ENCODE measurements at regions not wholly inside any gene's neighbourhood (a gene's known extent, or its start where the extent isn't known, plus 50 kb on each side); places are given as distances from the start of the nearest gene placed in this dataset.

DNA sequence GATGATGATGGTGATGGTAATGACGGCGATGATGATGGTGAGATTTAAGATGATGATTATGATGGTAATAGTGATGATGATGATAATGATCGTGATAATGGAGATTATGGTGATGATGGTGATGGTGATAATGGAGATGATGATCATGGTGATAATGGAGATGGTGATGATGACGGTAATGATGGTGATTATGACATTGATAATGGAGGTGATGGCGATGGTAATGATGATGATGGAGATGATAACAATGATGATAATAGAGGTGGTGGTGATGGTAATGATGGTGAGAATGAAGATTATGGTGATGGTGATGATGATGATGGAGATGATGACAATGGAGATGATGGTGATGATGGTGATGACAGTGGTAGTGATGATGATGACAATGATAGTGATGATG, 69.7 kb downstream of the MED10 start:
- Histone ChIP-seq H3K4me3 (ENCODE audit: low read length) (no peak overlapping the region), H3K4me1 (ENCODE audit: control insufficient read depth in 2 of 2, insufficient read depth in 2 of 2, low read length in 2 of 2) (no peaks in the 10 kb centered on the region), H3K27me3 (ENCODE audit: control insufficient read depth in 2 of 2, insufficient read depth in 2 of 2, low read length in 2 of 2) (no peaks in the 10 kb centered on the region), H3K27ac (ENCODE audit: low read depth, low read length) (no peak overlapping the region), H3K36me3 (ENCODE audit: control insufficient read depth in 2 of 3, insufficient read depth in 3 of 3, low read length in 3 of 3) (no peaks in the 10 kb centered on the region), H3K9me3 (ENCODE audit: control insufficient read depth in 2 of 3, low read length in 3 of 3) (no peaks in the 10 kb centered on the region)
- Mint-ChIP-seq H3K27ac (no peak overlapping the region), H3K9me3 (peaks cover 0 to under 1% (median 0%) of the 10 kb centered on the region in 11 donors), H3K27me3 (peaks cover 0 to 10% (median 3%) of the 10 kb centered on the region in 5 donors), H3K4me3 (no peak overlapping the region), H3K36me3 (no peaks in the 10 kb centered on the region), H3K4me1 (peaks cover 0 to under 1% (median 0%) of the 10 kb centered on the region in 7 donors)
- no peak for DNase-seq
- no peak for ATAC-seq
- intact Hi-C loops (cut with micrococcal nuclease), result no loop called here
- CTCF ChIA-PET, result no interaction called here
- POLR2A ChIA-PET, result no interaction called here

DNA sequence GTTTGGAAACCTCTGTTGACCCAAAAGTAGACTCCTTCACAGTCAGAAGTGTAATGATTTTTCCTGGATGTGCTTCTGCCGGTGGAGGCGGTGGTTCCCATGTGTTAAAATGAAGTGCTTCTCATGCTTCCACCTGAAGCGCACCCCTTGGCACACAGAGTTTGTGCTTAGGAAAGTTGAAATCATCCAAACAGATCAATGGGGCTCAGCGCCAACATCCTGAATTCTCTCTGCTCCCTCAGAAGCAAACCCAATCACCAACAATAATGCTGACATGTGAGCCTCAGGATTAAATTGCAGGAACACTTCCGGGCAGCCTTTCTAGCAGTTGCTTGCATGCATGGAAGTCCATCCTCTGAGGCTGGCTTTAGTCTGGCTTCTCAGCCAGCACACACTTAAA, 71.0 kb downstream of the MED10 start:
- POLR2A ChIA-PET, result no interaction called here
- Mint-ChIP-seq H3K9me3 (no peaks in the 10 kb centered on the region), H3K27me3 (peaks cover 3 to 20% (median 7%) of the 10 kb centered on the region in 5 donors), H3K27ac (no peak overlapping the region), H3K4me3 (no peak overlapping the region), H3K4me1 (no peaks in the 10 kb centered on the region), H3K36me3 (no peaks in the 10 kb centered on the region)
- H3K9me3 ChIP-seq (ENCODE audit: control insufficient read depth in 2 of 3, low read length in 3 of 3), result no peaks in the 10 kb centered on the region
- H3K4me3 ChIP-seq (ENCODE audit: low read length), result no peak overlapping the region
- ATAC-seq (no peak), DNase-seq (no peak)
- H3K27ac ChIP-seq (ENCODE audit: low read depth, low read length), result no peak overlapping the region
- H3K27me3 ChIP-seq (ENCODE audit: control insufficient read depth in 2 of 2, insufficient read depth in 2 of 2, low read length in 2 of 2), result no peaks in the 10 kb centered on the region
- CTCF ChIA-PET, result interaction anchor here (0.7 kb wide), 1 partner anchor 46 kb away, joined by 3 read pairs; no protein-coding TSS in a partner anchor
- no peaks in the 10 kb centered on the region for H3K4me1 ChIP-seq (ENCODE audit: control insufficient read depth in 2 of 2, insufficient read depth in 2 of 2, low read length in 2 of 2)
- no peaks in the 10 kb centered on the region for H3K36me3 ChIP-seq (ENCODE audit: control insufficient read depth in 2 of 3, insufficient read depth in 3 of 3, low read length in 3 of 3)
- intact Hi-C loops (cut with micrococcal nuclease), result no loop called here

DNA sequence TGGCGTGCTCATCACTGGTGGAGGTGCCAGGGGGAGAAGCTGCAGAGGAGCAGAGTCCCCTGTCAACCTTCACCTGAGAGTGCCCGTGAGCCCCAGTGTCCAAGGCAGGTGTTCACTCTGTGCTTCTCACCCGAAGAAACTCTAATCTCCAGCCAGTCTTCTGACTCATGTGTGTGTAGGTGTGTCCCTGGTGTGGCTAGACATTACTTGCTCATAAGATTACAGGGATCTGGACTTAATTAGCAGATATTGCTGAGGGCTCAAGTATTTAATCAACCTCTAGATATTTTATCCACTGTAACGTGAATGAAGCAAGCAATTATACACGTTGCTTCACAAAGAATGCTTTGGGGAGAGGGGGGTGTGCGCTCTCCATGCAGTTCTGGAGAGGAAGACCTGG, 72.5 kb downstream of the MED10 start:
- no peak overlapping the region for H3K4me3 Mint-ChIP-seq
- POLR2A ChIA-PET, result no interaction called here
- H3K36me3 Mint-ChIP-seq, result no peaks in the 10 kb centered on the region

DNA sequence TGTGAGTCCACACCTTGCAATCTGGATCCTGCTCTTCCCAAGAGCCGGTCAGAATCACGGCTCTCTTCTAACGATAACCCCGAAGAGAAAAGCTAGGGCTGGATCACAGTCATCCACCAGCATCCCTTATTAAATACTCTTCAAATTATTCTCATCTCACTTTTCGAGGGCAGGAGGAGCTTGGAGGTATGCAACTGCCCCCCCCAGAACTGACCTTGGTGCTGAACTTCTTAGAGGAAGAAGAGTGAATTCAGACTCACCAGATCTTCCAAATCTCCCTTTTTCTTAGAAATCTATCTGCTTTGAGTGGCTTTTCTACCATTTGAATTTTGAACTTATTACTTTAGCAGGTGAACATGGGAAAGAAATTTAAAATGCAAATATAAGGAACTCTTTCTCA, 75.7 kb downstream of the MED10 start:
- H3K9me3 Mint-ChIP-seq, result no peaks in the 10 kb centered on the region
- ATAC-seq (no peak), DNase-seq (no peak)
- Histone ChIP-seq H3K9me3 (ENCODE audit: control insufficient read depth in 2 of 3, low read length in 3 of 3) (no peaks in the 10 kb centered on the region), H3K27me3 (ENCODE audit: control insufficient read depth in 2 of 2, insufficient read depth in 2 of 2, low read length in 2 of 2) (peaks cover 0 to 4% of the 10 kb centered on the region in 2 donors), H3K4me3 (ENCODE audit: low read length) (no peak overlapping the region), H3K4me1 (ENCODE audit: control insufficient read depth in 2 of 2, insufficient read depth in 2 of 2, low read length in 2 of 2) (no peaks in the 10 kb centered on the region), H3K27ac (ENCODE audit: low read depth, low read length) (no peak overlapping the region), H3K36me3 (ENCODE audit: control insufficient read depth in 2 of 3, insufficient read depth in 3 of 3, low read length in 3 of 3) (no peaks in the 10 kb centered on the region)
- no peak overlapping the region for H3K27ac Mint-ChIP-seq
- H3K36me3 Mint-ChIP-seq, result no peaks in the 10 kb centered on the region
- H3K4me3 Mint-ChIP-seq, result no peak overlapping the region
- H3K4me1 Mint-ChIP-seq, result no peaks in the 10 kb centered on the region
- CTCF ChIA-PET, result interaction anchor here (0.6 kb wide), 1 partner anchor 35 kb away, joined by 3 read pairs; no protein-coding TSS in a partner anchor
- intact Hi-C loops (cut with micrococcal nuclease), result no loop called here
- POLR2A ChIA-PET, result no interaction called here
- peaks cover 6 to 20% (median 17%) of the 10 kb centered on the region in 5 donors for H3K27me3 Mint-ChIP-seq

More for the DNA sequence above, 72.5 kb downstream of the MED10 start:
- ATAC-seq (no peak), DNase-seq (no peak)
- Histone ChIP-seq H3K4me3 (ENCODE audit: low read length) (no peak overlapping the region), H3K4me1 (ENCODE audit: control insufficient read depth in 2 of 2, insufficient read depth in 2 of 2, low read length in 2 of 2) (no peaks in the 10 kb centered on the region), H3K27ac (ENCODE audit: low read depth, low read length) (no peak overlapping the region), H3K36me3 (ENCODE audit: control insufficient read depth in 2 of 3, insufficient read depth in 3 of 3, low read length in 3 of 3) (no peaks in the 10 kb centered on the region), H3K27me3 (ENCODE audit: control insufficient read depth in 2 of 2, insufficient read depth in 2 of 2, low read length in 2 of 2) (peaks cover 0 to 4% of the 10 kb centered on the region in 2 donors), H3K9me3 (ENCODE audit: control insufficient read depth in 2 of 3, low read length in 3 of 3) (no peaks in the 10 kb centered on the region)
- Mint-ChIP-seq H3K27ac (no peak overlapping the region), H3K27me3 (peaks cover 6 to 20% (median 17%) of the 10 kb centered on the region in 5 donors), H3K9me3 (no peaks in the 10 kb centered on the region), H3K4me1 (no peaks in the 10 kb centered on the region)
- intact Hi-C loops (cut with micrococcal nuclease), result no loop called here
- CTCF ChIA-PET, result no interaction called here

DNA sequence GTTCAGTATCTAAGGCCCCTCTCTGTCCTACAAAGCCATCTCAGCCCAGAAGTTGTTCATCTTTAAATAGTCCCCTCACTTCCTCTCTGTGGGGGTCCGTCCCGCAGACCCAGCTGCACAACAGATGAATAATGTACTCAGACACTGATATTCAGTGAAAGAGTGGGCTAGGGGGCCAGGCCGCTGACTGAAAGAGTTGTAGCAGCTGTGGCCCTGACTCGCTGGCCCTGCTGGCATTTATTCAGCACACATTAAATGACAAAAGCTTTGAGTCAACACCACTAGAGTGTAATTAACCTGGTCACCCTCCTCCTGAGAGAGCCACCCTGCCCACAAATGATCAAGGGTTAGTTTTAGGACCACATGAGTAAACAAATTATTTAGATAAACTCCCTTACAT, 76.3 kb downstream of the MED10 start:
- intact Hi-C loops (cut with micrococcal nuclease), result no loop called here
- Histone ChIP-seq H3K27me3 (ENCODE audit: control insufficient read depth in 2 of 2, insufficient read depth in 2 of 2, low read length in 2 of 2) (peaks cover 0 to 4% of the 10 kb centered on the region in 2 donors), H3K27ac (ENCODE audit: low read depth, low read length) (no peak overlapping the region), H3K36me3 (ENCODE audit: control insufficient read depth in 2 of 3, insufficient read depth in 3 of 3, low read length in 3 of 3) (no peaks in the 10 kb centered on the region), H3K4me3 (ENCODE audit: low read length) (no peak overlapping the region), H3K9me3 (ENCODE audit: control insufficient read depth in 2 of 3, low read length in 3 of 3) (no peaks in the 10 kb centered on the region), H3K4me1 (ENCODE audit: control insufficient read depth in 2 of 2, insufficient read depth in 2 of 2, low read length in 2 of 2) (no peaks in the 10 kb centered on the region)
- H3K27ac Mint-ChIP-seq, result no peak overlapping the region
- no peaks in the 10 kb centered on the region for H3K36me3 Mint-ChIP-seq
- no peak for DNase-seq
- no peak overlapping the region for H3K4me3 Mint-ChIP-seq
- H3K4me1 Mint-ChIP-seq, result no peaks in the 10 kb centered on the region
- peaks cover 6 to 20% (median 17%) of the 10 kb centered on the region in 5 donors for H3K27me3 Mint-ChIP-seq
- no peak for ATAC-seq
- ChIA-PET CTCF (interaction anchor here (0.6 kb wide), 1 partner anchor 34 kb away, joined by 3 read pairs; no protein-coding TSS in a partner anchor), POLR2A (no interaction called here)
- no peaks in the 10 kb centered on the region for H3K9me3 Mint-ChIP-seq

DNA sequence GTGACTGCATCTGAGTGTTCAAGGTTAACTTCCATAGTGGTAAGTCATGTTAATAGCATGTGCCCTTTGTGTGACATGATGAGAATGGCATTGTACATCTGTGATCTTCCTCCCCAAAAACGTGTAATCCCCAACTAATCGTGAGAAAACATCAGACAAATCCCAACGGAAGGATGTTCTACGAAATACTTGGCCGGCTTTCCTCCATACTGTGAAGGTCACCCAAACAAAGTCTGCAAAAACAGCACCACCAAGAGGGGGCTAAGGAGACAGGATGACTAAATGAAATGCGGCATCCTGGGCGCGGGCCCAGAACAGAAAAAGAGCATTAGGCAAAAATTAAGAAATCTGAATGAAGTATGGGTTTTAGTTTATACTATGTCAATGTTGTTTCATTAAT, 81.8 kb downstream of the MED10 start:
- Mint-ChIP-seq H3K4me1 (no peaks in the 10 kb centered on the region), H3K27ac (no peak overlapping the region), H3K36me3 (peaks cover 0 to 8% (median 0%) of the 10 kb centered on the region in 5 donors), H3K9me3 (peaks cover 0 to 13% (median 0%) of the 10 kb centered on the region in 11 donors), H3K27me3 (peaks cover 7 to 20% (median 11%) of the 10 kb centered on the region in 5 donors), H3K4me3 (no peak overlapping the region)
- DNase-seq (no peak), ATAC-seq (no peak)
- intact Hi-C loops (cut with micrococcal nuclease), result no loop called here
- H3K4me1 ChIP-seq (ENCODE audit: control insufficient read depth in 2 of 2, insufficient read depth in 2 of 2, low read length in 2 of 2), result no peaks in the 10 kb centered on the region
- CTCF ChIA-PET, result no interaction called here
- POLR2A ChIA-PET, result no interaction called here
- no peak overlapping the region for H3K4me3 ChIP-seq (ENCODE audit: low read length)
- no peak overlapping the region for H3K27ac ChIP-seq (ENCODE audit: low read depth, low read length)
- H3K9me3 ChIP-seq (ENCODE audit: control insufficient read depth in 2 of 3, low read length in 3 of 3), result no peaks in the 10 kb centered on the region
- H3K27me3 ChIP-seq (ENCODE audit: control insufficient read depth in 2 of 2, insufficient read depth in 2 of 2, low read length in 2 of 2), result peaks cover 0 to 3% of the 10 kb centered on the region in 2 donors
- no peaks in the 10 kb centered on the region for H3K36me3 ChIP-seq (ENCODE audit: control insufficient read depth in 2 of 3, insufficient read depth in 3 of 3, low read length in 3 of 3)

DNA sequence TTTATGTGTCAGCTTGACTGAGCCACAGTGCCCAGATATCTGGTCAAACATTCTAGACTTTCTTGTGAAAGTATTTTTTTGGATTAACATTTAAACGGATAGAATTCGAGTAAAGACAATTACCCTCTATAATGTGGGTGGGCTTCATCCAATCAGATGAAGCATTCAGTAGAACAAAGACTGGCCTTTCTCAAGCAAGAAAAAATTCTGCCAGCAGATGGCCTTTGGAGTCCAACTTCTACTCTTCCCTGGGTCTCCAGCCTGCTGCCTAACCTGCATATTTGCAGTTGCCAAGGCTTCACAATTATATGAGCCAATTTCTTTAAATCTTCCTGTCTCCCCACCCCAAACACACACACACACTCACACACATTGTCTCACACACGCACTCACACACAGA, 86.4 kb downstream of the MED10 start:
- Histone ChIP-seq H3K9me3 (ENCODE audit: control insufficient read depth in 2 of 3, low read length in 3 of 3) (no peaks in the 10 kb centered on the region), H3K27me3 (ENCODE audit: control insufficient read depth in 2 of 2, insufficient read depth in 2 of 2, low read length in 2 of 2) (no peaks in the 10 kb centered on the region), H3K4me1 (ENCODE audit: control insufficient read depth in 2 of 2, insufficient read depth in 2 of 2, low read length in 2 of 2) (no peaks in the 10 kb centered on the region), H3K4me3 (ENCODE audit: low read length) (no peak overlapping the region), H3K36me3 (ENCODE audit: control insufficient read depth in 2 of 3, insufficient read depth in 3 of 3, low read length in 3 of 3) (no peaks in the 10 kb centered on the region), H3K27ac (ENCODE audit: low read depth, low read length) (no peak overlapping the region)
- H3K9me3 Mint-ChIP-seq, result peaks cover 0 to 13% (median 0%) of the 10 kb centered on the region in 11 donors
- no peak overlapping the region for H3K4me3 Mint-ChIP-seq
- no peak for ATAC-seq
- H3K36me3 Mint-ChIP-seq, result peaks cover 0 to 8% (median 0%) of the 10 kb centered on the region in 5 donors
- H3K4me1 Mint-ChIP-seq, result no peaks in the 10 kb centered on the region
- peaks cover 0 to 20% (median 7%) of the 10 kb centered on the region in 5 donors for H3K27me3 Mint-ChIP-seq
- intact Hi-C loops (cut with micrococcal nuclease), result loop anchor here (1.0 to 5.0 kb wide), 8 partner anchors 85 to 800 kb away; partner anchors contain the start of gene MED10 (in 1 of the 2)
- ChIA-PET CTCF (no interaction called here), POLR2A (no interaction called here)
- peak in 6 of 9 donors; percentile 17 to 49 (median 28) for DNase-seq
- H3K27ac Mint-ChIP-seq, result no peak overlapping the region

Measured in naive thymus-derived CD4-positive, alpha-beta T cell (primary cell).